ENCODE measurements at regions not wholly inside any gene's neighbourhood (a gene's known extent, or its start where the extent isn't known, plus 50 kb on each side); places are given as distances from the start of the nearest gene placed in this dataset.
"Not testable (repeated sequence)": the region's sequence is repeated elsewhere in the genome, so short reads cannot be mapped to it uniquely, and the experiment has no call there.

DNA sequence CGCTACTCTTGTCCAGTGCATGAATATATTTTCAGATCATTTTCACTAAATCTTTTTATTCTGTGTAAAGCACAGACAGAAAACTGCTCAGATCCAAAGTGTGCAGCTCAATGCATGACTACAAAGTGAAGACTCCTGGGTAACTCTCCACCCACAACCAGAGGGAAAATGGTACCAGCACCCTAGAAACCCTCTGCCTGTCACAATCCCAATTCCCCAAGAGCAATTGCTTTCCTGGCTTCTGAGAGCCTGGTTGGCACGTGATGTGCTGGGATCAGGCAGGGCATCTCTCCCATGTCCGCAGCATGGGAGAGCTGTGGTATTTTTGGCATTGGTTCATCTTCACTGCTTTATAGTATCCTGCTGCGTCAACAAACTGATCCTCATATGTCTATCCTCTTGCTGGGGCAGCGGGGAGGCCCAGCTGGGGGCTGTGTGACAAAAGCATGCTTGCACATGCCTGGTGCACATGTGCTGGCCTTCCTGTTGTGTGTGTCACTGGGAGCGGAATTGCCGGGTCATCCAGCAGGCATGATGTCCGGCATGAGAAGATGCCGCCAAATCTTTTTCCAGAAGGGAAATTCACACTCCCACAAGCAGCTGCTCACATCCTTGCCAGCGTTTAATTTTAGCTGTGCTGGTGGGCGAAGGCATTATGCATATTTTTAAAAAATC, 278.9 kb upstream of the FOXF1 start:
- TF ChIP-seq, protein P1, sequence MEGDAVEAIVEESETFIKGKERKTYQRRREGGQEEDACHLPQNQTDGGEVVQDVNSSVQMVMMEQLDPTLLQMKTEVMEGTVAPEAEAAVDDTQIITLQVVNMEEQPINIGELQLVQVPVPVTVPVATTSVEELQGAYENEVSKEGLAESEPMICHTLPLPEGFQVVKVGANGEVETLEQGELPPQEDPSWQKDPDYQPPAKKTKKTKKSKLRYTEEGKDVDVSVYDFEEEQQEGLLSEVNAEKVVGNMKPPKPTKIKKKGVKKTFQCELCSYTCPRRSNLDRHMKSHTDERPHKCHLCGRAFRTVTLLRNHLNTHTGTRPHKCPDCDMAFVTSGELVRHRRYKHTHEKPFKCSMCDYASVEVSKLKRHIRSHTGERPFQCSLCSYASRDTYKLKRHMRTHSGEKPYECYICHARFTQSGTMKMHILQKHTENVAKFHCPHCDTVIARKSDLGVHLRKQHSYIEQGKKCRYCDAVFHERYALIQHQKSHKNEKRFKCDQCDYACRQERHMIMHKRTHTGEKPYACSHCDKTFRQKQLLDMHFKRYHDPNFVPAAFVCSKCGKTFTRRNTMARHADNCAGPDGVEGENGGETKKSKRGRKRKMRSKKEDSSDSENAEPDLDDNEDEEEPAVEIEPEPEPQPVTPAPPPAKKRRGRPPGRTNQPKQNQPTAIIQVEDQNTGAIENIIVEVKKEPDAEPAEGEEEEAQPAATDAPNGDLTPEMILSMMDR (IDR thresholded peaks at IDR 0.05; ENCODE audit: extremely low read depth, missing control alignments), result no peak
- DNase-seq (ENCODE audit: low spot score), result no peak

DNA sequence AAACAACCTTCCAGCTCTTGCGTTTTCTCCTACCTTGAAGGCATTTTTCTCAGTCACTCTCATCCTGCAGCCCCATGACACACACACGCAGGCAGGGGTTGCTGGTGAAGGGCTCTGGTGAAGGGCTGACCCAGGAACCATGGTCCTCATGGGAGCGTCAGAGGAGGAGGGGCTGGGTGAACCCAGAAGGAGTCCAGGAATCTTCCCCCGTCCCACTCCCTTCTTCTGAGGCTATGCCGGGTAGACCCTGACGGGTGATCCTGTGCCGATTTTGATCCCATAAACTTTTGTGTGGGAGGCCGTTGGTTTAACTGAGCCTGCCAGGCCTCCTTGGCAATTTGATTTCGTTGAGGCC, 278.4 kb upstream of the FOXF1 start:
- DNase-seq (ENCODE audit: low spot score), result no peak
- TF ChIP-seq, protein P1 (IDR thresholded peaks at IDR 0.05; ENCODE audit: extremely low read depth, missing control alignments), result no peak

DNA sequence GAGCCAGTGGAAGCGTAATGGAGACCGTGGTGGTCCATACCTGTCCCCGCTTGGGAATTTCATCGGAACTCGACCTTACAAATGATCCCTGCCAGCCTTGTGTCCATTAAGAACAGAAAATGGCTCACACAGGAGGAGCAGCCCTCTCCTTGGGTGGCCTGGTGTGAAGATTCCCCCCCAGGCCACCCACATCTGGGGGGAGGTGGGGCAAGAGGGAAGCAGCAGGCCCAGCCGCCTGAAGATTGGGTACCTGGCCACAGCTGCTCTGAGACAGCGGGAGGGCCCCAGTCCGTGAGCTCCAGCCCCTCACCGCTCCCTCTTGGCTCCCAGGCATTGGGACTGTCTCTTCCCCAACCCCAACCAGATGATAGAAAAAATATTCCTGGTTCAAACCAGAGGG, 277.8 kb upstream of the FOXF1 start:
- TF ChIP-seq, protein P1 (IDR thresholded peaks at IDR 0.05; ENCODE audit: extremely low read depth, missing control alignments), result no peak
- no peak for DNase-seq (ENCODE audit: low spot score)

DNA sequence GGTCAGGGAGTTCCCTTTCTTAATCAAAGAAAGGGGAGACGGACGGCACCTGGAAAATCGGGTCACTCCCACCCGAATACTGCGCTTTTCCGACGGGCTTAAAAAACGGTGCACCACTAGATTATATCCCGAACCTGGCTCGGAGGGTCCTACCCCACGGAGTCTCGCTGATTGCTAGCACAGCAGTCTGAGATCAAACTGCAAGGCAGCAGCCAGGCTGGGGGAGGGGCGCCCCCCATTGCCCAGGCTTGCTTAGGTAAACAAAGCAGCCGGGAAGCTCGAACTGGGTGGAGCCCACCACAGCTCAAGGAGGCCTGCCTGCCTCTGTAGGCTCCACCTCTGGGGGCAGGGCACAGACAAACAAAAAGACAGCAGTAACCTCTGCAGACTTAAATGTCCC, 276.8 kb upstream of the FOXF1 start:
- not testable (repeated sequence) for DNase-seq (ENCODE audit: low spot score)

DNA sequence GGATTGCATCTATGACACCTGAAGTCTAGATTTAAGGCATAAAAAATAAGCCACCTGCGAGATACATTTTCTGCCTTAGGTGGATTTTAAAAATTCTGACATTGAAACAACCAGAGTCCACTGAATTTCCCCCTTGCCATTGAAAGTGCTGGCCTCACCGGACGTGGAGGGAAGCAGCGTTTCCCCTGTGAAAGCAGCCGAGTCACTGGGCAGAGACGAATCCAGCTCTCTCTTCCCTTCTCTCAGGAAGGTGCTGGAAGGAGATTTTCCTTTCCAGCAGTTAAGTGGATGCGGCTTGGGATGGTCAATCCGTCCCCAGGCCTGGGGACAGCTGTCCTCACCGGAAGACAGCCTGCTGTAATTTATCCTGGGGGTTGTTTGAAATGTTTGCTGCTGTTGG, 270.9 kb upstream of the FOXF1 start:
- TF ChIP-seq, protein P1 (IDR thresholded peaks at IDR 0.05; ENCODE audit: extremely low read depth, missing control alignments), result no peak
- DNase-seq (ENCODE audit: low spot score), result no peak

DNA sequence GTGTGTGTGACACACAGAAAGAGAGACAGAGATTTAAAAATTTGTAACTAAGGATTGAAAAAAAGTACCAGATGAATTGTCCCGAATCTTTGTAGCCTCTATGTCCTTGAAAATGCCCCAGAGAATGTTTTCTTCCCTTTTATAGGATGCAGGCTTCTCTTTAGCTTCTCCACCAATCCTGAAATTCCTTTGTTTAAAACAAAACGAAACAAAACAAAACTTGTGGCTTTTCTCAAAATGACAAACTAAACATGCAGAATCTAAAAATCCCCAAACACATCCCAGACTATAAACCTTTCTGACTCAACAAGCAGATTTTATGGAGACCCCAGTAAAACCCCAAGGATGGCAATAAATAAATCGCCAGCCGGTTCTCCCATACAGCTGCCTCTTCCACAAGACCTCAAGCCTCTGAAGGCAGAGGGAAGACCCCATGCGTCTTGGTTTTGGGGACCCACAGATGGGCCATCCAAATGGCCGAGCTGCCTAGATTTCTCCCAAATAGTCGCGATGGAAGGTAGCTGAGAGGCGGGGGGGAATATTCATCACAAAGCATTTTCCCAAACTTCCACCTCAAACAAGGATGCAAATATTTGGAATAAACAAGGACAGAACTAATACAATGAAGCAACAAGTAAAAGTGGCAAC, 269.5 kb upstream of the FOXF1 start:
- TF ChIP-seq, protein P1 (IDR thresholded peaks at IDR 0.05; ENCODE audit: extremely low read depth, missing control alignments), result no peak
- no peak for DNase-seq (ENCODE audit: low spot score)

DNA sequence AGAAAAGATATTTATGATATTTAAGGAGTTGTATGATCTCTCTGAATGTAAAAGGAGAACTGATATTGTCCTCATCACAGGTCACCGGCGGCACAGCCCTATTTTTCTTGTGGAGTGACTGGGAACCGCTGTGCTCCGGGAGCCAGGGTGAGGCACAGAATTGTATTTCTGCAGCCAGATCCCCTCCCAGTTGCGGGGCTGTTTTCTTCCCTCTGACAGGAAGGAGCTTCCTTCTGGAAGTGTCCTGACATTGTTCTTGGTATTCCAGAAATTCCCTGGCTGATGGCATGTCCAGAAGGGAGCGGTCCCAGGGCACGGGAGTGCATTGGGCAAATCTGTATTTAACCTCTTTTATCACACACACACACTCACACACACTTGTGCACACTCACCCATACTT, 268.6 kb upstream of the FOXF1 start:
- no peak for DNase-seq (ENCODE audit: low spot score)
- TF ChIP-seq, protein P1 (IDR thresholded peaks at IDR 0.05; ENCODE audit: extremely low read depth, missing control alignments), result no peak
